SH-SY5Y (cell line): ENCODE measurements at regions not wholly inside any gene's neighbourhood (a gene's known extent, or its start where the extent isn't known, plus 50 kb on each side); places are given as distances from the start of the nearest gene placed in this dataset.

Source experiments
- GATA2 ChIP-seq: IDR thresholded peaks from 2 replicates; pipeline ENCODE4 v1.6.1; 2011; ENCODE audit warnings: mild to moderate bottlenecking, low read depth, low read length
- GATA3 ChIP-seq: IDR thresholded peaks from 2 replicates; pipeline ENCODE4 v1.6.1; 2011; ENCODE audit warnings: low read depth, mild to moderate bottlenecking, low read length, moderate library complexity

DNA sequence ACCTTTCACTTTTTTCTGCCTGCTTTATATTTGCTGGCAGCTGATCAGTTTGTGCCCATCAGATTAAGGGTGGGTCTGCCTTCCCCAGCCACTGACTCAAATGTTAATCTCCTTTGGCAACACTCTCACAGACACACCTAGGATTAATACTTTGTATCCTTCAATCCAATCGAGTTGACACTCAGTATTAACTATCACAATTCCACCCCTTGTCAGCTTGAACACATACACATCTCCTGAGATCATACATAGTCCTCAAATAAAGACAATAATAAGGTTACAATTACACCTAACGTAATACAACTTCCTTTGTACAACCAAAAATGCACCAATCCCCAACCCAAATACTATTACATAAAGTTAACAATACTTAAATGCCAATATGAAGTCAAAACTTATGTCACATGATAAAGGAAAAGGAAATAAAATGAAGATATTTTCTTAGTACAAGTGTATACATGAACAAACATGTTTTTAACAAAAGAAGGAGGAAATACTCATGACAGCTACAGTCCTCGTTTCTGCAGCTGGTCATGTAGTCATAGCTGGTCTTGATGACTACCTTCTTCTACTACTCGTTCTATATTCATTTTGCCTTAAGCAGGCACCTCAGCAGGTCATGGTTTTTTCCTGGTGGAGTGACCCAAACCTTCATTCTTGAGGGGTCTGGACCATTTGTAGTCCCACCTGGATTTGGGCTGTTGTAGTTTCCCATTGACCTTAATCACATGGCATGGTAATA, 96.7 kb upstream of the CABCOCO1 start:
- no peak for TF ChIP-seq GATA2
- no peak for TF ChIP-seq GATA3
